ENCODE measurements at regions not wholly inside any gene's neighbourhood (a gene's known extent, or its start where the extent isn't known, plus 50 kb on each side); places are given as distances from the start of the nearest gene placed in this dataset.
"Not testable (repeated sequence)": the region's sequence is repeated elsewhere in the genome, so short reads cannot be mapped to it uniquely, and the experiment has no call there.

GRCh38 chr3:178203165-178203564 is 333.1 kb upstream of the KCNMB2 start:
- in situ Hi-C loops (cut with MboI; ENCODE audit: low pct_unique_long_range_greater_than_20kb, low sequenced_read_pairs, unreplicated experiment), result no loop called here
- TF ChIP-seq CTCF (IDR thresholded peaks at IDR 0.05; ENCODE audit: extremely low read depth, insufficient read depth, missing control alignments), result no peak
- DNase-seq (ENCODE audit: low spot score), result no peak

- no peak for TF ChIP-seq CTCF (IDR thresholded peaks at IDR 0.05; ENCODE audit: extremely low read depth, insufficient read depth, missing control alignments)
- in situ Hi-C loops (cut with MboI; ENCODE audit: low pct_unique_long_range_greater_than_20kb, low sequenced_read_pairs, unreplicated experiment), result no loop called here
- no peak for DNase-seq (ENCODE audit: low spot score)
Measured at GRCh38 chr3:178203650-178204049, 332.6 kb upstream of the KCNMB2 start.

- DNase-seq (ENCODE audit: low spot score), result no peak
- TF ChIP-seq CTCF (IDR thresholded peaks at IDR 0.05; ENCODE audit: extremely low read depth, insufficient read depth, missing control alignments), result no peak
- in situ Hi-C loops (cut with MboI; ENCODE audit: low pct_unique_long_range_greater_than_20kb, low sequenced_read_pairs, unreplicated experiment), result no loop called here
Measured at GRCh38 chr3:178205740-178206139, 330.5 kb upstream of the KCNMB2 start.

- DNase-seq (ENCODE audit: low spot score), result no peak
- in situ Hi-C loops (cut with MboI; ENCODE audit: low pct_unique_long_range_greater_than_20kb, low sequenced_read_pairs, unreplicated experiment), result no loop called here
Measured at GRCh38 chr3:178206521-178206920, 329.7 kb upstream of the KCNMB2 start.

GRCh38 chr3:178207161-178207560 is 329.1 kb upstream of the KCNMB2 start:
- in situ Hi-C loops (cut with MboI; ENCODE audit: low pct_unique_long_range_greater_than_20kb, low sequenced_read_pairs, unreplicated experiment), result not testable (repeated sequence)

More at GRCh38 chr3:178206521-178206920, 329.7 kb upstream of the KCNMB2 start:
- no peak for TF ChIP-seq CTCF (IDR thresholded peaks at IDR 0.05; ENCODE audit: extremely low read depth, insufficient read depth, missing control alignments)

GRCh38 chr3:178207627-178208026 is 328.6 kb upstream of the KCNMB2 start:
- in situ Hi-C loops (cut with MboI; ENCODE audit: low pct_unique_long_range_greater_than_20kb, low sequenced_read_pairs, unreplicated experiment); DNase-seq (ENCODE audit: low spot score): not testable (repeated sequence)

More at GRCh38 chr3:178207161-178207560, 329.1 kb upstream of the KCNMB2 start:
- not testable (repeated sequence) for DNase-seq (ENCODE audit: low spot score)

- DNase-seq (ENCODE audit: low spot score); in situ Hi-C loops (cut with MboI; ENCODE audit: low pct_unique_long_range_greater_than_20kb, low sequenced_read_pairs, unreplicated experiment): not testable (repeated sequence)
Measured at GRCh38 chr3:178209116-178209515, 327.1 kb upstream of the KCNMB2 start.

- DNase-seq (ENCODE audit: low spot score); in situ Hi-C loops (cut with MboI; ENCODE audit: low pct_unique_long_range_greater_than_20kb, low sequenced_read_pairs, unreplicated experiment): not testable (repeated sequence)
Measured at GRCh38 chr3:178209618-178210017, 326.6 kb upstream of the KCNMB2 start.

- DNase-seq (ENCODE audit: low spot score); in situ Hi-C loops (cut with MboI; ENCODE audit: low pct_unique_long_range_greater_than_20kb, low sequenced_read_pairs, unreplicated experiment): not testable (repeated sequence)
Measured at GRCh38 chr3:178211086-178211485, 325.1 kb upstream of the KCNMB2 start.
